ENCODE measurements at regions not wholly inside any gene's neighbourhood (a gene's known extent, or its start where the extent isn't known, plus 50 kb on each side); places are given as distances from the start of the nearest gene placed in this dataset.

GRCh38 chr1:245051349-245052221, 103.2 kb upstream of the KIF26B start (continued):
- peak; percentile 45 to 49 for TF ChIP-seq E2F6 (IDR thresholded peaks at IDR 0.05; ENCODE audit: borderline replicate concordance in 1 of 2, extremely low read depth in 1 of 2, insufficient read depth in 1 of 2, insufficient read length in 1 of 2, low read depth in 1 of 2, low read length in 1 of 2, poor library complexity in 1 of 2, severe bottlenecking in 1 of 2)
- no peak for TF ChIP-seq MCM2 (IDR thresholded peaks at IDR 0.05; ENCODE audit: low read depth)
- no peak for TF ChIP-seq RBM39 (optimal IDR thresholded peaks at IDR 0.05; ENCODE audit: low read depth, low read length)
- no peak for TF ChIP-seq SIX5 (IDR thresholded peaks at IDR 0.05; ENCODE audit: borderline replicate concordance in 1 of 2, insufficient read depth in 1 of 2, low read depth in 1 of 2, low read length in 2 of 2)
- no peak for TF ChIP-seq BDP1 (IDR thresholded peaks at IDR 0.05; ENCODE audit: insufficient read depth, insufficient read length)
- TF ChIP-seq FOXO4 (CRISPR knock-in tag; IDR thresholded peaks at IDR 0.05) = no peak
- TF ChIP-seq PCBP2 (IDR thresholded peaks at IDR 0.05; ENCODE audit: low read depth, low read length, poor library complexity, severe bottlenecking) = no peak
- TF ChIP-seq PRPF4 (IDR thresholded peaks at IDR 0.05; ENCODE audit: insufficient read depth, low read depth, low read length, poor library complexity, severe bottlenecking) = no peak
- 0 out of 2 replicates have a peak, but pooled peaks have one; percentile 72 for TF ChIP-seq ZNF696 (CRISPR knock-in tag; conservative IDR thresholded peaks at IDR 0.05)
- no peak for TF ChIP-seq PATZ1 (CRISPR knock-in tag; IDR thresholded peaks at IDR 0.05; ENCODE audit: borderline replicate concordance)
- no peak for TF ChIP-seq ZNF124 (CRISPR knock-in tag; IDR thresholded peaks at IDR 0.05)
- TF ChIP-seq TFE3 (CRISPR knock-in tag; IDR thresholded peaks at IDR 0.05) = no peak
- peak; percentile 52 for TF ChIP-seq GATA2 (CRISPR knock-in tag; IDR thresholded peaks at IDR 0.05)
- no peak for TF ChIP-seq THRAP3 (IDR thresholded peaks at IDR 0.05; ENCODE audit: borderline replicate concordance)
- TF ChIP-seq MCM3 (IDR thresholded peaks at IDR 0.05) = no peak
- peak; percentile 93 for TF ChIP-seq OTX1 (CRISPR knock-in tag; IDR thresholded peaks at IDR 0.05)
- TF ChIP-seq SRSF1 (IDR thresholded peaks at IDR 0.05; ENCODE audit: low read depth, low read length) = no peak
- TF ChIP-seq ZNF740 (CRISPR knock-in tag; IDR thresholded peaks at IDR 0.05) = no peak
- no peak for TF ChIP-seq ZNF740 (tag; IDR thresholded peaks at IDR 0.05)
- TF ChIP-seq ZNF239 (CRISPR knock-in tag; IDR thresholded peaks at IDR 0.05) = no peak

Data from K562 (cell line).